NCI-H446 (cell line): ENCODE measurements at regions not wholly inside any gene's neighbourhood (a gene's known extent, or its start where the extent isn't known, plus 50 kb on each side); places are given as distances from the start of the nearest gene placed in this dataset.
"Not testable (repeated sequence)": the region's sequence is repeated elsewhere in the genome, so short reads cannot be mapped to it uniquely, and the experiment has no call there.

Experiments
- DNase-seq, 2 experiments: peaks; one replicate each; lab custom pipeline; 2025; lab: John Stamatoyannopoulos, UW

DNA sequence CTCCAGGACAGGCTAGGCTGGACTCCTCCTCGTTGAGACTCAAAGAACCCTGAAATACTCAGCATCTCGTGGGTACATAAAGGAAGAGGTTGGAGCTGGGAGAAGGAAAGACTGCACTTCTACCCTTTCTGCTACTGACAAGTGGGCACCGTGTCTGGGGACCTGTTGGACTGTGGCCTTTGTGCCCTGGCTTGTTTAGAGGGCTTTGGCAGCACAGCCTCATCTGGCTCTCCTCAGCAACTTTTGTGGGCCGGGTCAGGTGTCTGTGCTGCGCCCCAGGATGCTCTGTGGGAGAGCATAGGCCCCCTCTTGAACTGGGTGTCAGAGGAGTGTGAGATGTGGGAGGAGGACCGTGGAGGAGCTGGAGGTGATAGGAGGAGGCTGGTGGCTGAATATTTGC lies 142.4 kb downstream of the FCRL5 start:
- no peak for DNase-seq

DNA sequence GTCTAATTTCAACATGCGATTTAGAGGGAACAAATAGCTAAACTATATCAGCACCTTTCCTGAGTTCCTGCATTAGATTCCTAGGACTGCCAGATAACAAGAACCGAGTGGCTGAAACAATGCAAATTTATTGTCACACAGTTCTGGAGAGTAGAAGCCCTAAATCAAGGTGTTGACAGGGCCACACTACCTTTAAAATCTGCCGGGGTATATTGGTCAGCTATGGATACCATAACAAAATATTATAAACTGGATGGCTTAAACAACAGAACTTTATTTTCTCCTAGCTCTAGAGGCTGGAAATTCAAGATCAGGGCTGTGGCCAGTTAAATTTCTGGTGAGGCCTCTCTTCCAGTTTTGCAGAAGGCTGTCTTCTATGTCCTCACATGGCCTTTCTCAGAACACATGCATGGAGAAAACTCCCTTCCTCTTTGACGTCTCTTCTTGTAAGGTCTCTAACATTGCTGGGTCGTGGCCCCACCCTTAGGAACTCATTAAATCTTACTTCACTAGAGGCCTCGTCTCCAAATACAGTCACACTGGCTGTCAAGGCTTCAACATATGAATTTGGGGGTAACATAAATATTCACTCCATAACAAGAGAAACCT lies 144.3 kb downstream of the FCRL5 start:
- DNase-seq = no peak

DNA sequence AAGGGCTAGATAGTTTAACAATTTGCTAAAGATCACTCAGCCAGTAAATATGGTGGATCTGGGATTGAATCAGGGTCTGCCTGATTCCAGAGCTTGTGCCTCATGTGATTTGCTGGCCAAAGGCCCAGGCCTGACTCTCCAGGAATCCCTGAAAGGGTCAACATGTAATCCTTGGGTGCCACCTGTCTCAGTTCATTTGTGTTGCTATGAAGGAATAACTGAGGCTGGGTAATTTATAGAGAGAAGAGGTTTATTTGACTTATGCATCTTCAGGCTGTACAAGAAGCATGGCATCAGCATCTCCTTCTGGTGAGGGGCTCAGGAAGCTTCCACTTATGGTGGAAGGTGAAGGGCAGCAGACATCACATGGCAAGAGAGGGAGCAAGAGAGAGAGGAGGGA lies 144.9 kb downstream of the FCRL5 start:
- DNase-seq = no peak

DNA sequence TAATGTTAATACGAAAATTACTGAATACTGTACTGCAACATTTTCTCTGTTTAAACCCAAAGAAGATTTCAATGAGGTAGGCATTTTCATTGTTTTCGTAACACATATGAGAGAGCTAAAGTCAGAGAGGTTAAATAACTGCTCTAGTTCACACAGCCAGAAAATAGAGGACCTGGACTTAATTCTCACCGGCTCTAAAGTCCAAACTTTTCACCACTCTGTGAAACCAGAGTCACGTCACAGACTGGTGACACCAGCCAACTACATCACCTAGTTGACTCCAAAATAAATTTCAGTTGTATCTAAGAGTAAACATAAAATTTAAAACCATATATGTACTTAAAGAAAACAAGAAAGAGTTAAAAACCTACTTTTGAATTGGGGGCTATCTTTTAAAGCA lies 146.7 kb downstream of the FCRL5 start:
- no peak for DNase-seq

DNA sequence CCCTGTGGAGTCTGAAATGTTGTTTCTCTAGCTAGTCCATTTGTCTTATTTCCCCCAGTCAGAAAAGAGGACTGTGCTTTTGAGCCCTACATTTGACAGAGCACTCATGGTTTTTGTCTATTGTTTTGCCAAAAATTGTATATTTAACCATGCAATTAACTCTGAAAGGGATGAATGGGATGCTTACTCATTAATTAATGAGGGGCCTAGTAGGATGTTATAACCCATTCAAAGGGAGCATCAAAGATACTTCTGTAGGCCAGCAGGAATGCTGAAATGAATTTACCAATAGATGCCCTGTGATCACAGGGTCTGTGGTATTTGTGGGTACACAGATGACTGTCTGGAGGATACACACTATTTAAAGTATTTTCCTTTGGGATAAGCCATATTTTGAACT lies 147.7 kb downstream of the FCRL5 start:
- no peak for DNase-seq

DNA sequence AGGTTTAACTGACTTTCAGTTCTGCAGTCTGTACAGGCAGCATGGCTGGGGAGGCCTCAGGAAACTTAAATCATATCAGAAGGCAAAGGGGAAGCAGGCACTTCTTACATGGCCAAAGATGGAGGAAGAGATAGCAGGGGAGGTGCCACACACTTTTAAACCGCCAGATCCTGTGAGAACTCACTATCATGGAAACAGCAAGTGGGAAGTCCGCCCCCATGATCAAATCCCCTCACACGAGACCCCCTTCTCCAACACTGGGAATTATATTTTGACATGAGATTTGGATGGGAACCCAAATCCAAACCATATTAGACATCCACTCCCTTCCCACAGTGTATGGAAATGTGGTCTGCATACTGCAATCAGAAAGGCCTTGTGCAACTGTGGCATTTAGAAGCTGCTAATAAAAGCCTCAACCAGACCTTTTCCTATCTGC lies 148.2 kb downstream of the FCRL5 start:
- no peak for DNase-seq

DNA sequence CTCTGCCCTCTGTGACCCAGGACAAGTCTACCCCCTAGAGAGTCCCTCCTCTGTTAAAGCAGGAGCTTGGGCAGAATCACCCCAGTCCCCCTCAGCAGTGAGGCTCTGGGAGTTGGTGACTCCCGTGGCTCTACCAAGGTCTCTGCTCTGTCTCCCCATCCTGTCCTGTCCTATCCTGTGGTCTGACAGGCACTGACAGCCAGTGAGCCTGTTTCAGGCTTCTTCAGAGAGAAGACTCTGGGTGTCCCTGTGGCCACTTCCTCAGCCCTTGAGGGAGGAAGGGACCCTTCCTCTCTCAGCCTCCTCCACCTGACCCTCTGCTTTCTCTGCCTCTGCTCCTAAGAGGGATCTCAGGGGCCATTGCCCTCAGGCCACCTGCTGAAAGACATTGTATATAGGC lies 148.7 kb downstream of the FCRL5 start:
- no peak for DNase-seq

DNA sequence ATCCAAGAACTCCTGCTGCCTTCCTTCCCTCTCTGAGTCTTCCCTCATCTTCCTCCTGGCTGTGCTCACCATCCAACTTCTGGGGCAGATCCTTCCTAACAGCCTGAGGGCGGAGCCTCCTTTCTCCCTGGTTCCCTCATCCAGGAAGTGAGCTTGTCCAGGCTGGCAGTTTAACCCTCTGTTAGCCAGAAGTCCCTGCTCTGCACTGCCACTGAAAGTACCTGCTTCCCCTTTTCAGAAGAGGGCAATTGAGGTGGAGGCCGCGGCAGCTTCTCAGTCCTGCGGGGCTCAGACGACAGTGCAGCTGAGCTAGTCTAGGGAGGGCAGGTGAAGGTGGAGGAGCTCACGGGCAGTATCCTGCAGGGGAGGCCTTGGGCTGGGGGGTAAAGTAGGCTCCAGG lies 149.1 kb downstream of the FCRL5 start:
- DNase-seq = no peak

DNA sequence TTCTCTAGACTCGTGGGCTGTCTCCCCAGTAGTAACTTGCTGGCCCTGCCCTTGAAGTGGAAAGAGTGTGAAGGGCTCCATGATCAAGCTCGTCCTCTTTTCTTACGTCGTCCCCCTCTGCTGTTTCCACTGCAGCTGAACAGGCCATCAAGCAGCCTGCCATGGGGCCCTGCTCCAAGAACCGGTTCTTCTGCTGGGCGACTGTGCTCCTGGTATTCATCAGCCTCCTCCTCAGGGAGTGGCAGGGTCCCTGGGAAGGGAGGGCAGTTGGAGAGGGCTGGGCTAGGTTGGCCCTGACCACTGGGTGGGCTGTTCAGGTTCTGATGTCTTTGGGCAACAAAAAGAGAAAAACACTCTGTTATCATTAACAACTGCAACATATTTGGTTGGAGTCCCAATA lies 151.5 kb downstream of the FCRL5 start:
- no peak for DNase-seq

DNA sequence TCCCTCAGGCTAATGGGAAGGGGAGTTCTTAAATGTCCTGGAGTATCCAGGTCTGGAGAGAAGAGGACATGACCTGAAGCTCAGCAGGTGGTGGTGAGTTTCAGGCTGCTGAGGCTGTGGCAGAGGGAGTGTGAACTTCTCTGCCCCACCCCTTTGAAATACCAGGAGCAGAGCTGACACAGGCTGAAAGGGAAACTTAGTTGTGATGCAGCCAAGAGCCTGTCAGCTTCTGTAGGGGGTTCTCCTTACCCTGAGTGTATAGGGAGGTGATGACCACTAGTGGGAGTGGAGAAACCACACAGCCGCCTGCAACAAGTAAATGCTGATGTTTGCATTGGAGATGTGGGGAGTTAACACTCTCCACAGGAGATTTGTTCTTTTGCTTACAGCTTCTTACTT lies 152.3 kb downstream of the FCRL5 start:
- DNase-seq = no peak

DNA sequence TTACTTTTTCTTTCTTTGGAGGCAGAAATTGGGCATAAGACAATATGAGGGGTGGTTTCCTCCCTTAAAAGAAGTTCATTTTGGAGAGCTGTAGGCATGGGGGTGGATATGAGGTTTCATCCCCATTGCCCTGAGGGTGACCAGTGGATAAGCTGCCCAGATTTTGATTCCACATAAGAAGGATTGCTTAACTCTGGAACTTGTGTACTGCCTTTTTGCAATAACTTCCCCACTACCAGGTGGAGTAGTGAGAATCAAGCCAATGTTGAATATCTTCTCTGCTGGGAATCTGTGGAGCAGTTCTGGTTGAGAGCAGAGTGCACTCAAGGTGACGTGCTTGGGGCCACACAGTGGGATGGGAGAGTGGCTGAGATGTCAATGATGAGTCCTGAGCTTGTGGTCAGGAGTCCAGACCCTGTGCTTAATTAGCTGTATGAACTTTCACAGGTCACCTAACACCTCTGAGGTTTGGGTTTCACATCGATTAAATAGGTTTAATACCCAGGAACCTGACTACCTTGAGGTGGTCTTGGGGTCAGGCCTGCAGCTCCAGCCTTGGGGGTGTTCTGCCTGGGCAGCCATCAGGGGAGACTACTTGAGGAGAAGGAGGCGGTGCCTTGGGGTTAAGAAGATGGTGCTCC lies 152.9 kb downstream of the FCRL5 start:
- no peak for DNase-seq

DNA sequence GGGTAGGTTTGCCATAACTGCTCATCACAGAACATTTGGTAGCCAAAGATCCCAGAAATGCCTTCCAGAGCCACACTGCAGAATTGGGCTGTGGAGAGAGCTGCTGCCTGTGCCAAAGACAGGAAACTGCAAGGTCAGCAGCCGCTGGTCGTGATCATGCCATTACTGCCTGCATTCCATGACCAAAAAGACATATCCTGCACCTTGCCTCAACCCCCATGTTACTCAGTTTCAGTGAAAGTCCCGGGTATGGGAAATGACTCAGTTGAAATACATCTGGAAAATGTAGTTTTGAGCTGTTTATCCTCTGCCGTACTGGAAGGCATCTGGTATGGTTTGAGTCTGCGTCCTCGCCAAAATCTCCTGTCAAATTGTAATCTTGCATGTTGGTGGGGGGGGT lies 161.7 kb downstream of the FCRL5 start:
- no peak for DNase-seq

DNA sequence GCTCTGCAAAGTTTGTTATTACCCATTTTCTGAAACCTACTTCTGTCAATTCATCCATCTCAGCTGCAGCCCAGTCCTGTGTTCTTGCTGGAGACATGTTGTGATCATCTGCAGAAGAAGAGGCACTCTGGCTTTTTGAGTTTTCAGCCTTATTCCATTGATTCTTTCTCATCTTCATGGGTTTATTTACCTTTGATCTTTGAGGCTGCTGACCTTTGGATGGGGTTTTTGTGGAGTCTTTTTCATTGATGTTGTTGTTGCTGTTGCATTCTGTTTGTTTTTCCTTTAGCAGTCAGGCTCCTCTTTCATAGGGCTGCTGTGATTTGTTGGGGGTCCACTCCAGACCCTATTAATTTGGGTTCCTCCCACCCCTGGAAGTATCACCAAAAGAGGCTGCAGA lies 164.3 kb downstream of the FCRL5 start:
- DNase-seq = no peak

DNA sequence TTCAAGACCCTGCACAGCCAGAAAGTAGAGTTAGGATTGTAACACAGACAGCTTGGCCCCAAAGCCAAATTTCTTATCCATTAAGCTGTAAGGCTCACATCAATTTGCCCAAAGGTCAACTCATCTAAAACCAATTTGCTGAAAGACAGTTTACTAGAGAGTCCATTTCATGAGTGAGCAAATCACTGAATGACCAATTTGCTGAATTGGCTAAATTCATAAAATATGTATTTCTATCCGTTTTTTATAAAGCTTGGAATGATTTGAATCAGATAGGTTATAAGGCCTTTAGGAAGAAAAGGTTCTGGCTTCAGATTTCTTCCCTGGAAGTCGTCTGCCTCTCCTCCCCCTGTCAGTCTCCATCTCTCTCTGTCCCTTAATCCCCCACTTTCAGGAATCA lies 168.1 kb downstream of the FCRL5 start:
- no peak for DNase-seq

DNA sequence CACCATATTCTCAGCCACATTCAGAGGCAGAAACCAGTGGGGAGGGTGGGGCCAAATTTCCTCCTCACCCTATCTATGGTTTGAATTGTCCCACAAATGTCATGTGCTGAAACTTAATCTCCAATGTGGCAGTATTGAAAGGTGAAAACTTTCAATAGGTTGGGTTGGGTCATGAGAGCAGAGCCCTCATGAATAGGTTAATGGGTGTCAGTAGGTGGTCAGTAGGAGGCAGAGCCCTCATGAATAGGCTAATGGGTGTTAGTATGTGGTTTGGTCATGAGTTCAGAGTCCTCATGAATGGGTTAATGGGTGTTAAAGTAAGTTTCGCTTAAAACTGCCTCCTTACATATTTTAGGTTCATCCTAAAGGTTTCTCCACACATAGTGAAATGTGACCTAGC lies 170.0 kb downstream of the FCRL5 start:
- no peak for DNase-seq

DNA sequence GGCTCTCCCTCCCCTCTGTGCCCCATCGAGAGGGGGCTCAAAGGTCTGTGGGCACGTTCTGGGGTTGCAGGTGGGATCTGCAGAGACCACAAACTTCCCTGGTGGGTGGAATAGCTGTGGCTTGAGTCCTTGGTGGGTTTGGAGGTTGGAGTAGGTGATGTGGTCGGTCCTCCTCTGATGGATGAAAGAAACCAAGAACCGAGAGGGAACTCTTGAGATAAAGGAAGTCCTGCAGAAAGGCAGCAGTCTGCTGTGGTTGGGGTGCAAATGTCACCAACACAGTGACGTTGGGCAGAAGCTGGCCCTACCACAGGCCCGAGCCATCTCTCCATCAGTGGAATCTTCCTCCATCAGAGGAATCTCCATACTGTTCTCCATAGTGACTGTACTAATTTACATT lies 171.8 kb downstream of the FCRL5 start:
- DNase-seq = no peak

DNA sequence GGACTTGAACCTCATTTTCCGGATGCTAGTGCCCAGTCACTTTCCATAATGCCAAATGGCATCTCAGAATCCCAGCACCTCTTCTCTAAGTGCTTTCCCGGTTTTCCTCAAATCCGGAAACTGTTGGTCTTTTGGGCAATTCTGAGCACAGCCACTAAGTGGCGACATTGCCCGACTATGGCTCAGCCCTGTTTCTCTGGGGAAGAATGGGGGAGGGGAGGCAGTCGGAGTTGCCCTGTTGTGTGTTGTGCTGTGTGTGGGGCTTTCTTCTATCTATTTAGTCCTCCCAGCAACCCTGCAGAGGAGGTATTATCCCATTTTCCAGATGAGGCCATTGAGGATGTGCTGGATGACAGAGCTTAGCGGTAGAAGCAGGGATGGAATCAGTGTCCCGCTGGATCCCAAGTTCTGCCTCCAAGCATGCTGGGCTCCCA lies 175.0 kb downstream of the FCRL5 start:
- DNase-seq = peak; percentile 48 to 58

DNA sequence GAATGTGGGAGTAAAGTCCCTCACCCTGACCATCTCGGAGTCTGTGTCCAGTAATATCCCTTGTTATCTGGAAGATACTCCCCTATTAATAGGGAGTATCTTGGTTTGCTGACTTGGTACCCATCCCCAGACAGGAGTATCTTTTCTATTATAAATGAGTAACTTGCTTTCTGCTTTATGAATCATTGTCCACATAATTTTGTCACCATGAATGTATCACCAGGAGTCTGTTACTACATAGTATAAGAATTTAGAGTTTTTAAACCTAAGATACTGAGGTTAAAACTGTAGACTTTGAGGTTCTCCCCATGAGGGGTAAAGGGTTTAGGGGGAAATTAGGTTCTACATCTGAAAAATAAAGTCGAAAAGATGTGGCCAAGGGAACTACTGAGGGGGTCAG lies 175.6 kb downstream of the FCRL5 start:
- DNase-seq = no peak

DNA sequence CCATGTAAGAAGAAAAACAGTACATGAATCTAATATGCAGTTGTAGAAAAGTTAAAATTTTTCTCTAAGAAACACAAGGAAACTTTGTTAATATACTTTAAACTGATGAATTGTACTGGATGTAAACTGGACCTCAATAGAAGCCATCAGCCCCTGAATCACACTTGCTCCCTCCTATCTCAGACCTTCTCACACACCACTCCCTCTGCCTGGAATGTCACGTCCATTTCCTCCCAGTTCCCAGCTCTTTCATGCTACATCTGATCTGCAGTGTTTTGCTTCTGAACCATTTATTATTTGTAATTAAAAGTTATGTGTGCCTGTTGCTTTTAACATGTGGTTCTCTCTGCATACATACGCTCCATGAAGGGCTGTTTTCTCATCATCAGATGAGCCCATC lies 180.0 kb downstream of the FCRL5 start:
- DNase-seq = not testable (repeated sequence)

DNA sequence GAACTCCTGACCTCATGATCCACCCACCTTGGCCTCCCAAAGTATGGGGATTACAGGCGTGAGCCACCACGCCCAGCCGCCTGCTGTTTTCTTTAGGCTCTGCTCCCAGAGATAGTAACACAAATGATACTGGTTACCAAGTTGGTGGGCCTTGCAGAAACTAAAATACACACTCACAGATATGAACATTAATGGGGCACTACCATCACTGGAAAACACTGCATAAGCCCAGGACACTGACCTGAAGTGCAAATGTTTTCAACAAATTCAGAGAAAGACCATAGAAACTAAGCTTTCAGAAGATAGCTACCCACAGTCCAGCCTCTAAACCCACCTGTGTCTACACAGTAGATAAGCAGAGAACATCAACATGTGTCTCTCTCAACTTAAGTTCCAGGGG lies 180.5 kb downstream of the FCRL5 start:
- DNase-seq = no peak

DNA sequence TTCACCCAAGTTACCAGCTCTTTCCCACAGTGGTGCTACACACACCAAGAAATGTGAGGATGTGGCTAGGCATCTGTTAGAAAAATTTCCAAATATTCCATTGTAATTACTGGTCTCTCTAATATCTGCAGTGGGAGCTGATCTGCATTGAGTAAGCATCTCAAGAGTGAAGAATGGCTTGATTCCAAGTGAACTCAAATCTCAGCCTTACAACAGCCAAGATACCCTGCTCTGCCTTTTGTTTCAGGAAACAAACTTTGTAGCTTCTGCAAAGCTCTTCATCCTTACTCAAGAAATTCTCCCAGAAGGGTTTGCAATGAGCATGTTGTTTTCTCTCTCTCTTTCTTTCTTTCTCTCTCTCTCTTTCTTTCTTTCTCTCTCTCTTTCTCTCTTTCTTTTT lies 181.1 kb downstream of the FCRL5 start:
- DNase-seq = no peak

DNA sequence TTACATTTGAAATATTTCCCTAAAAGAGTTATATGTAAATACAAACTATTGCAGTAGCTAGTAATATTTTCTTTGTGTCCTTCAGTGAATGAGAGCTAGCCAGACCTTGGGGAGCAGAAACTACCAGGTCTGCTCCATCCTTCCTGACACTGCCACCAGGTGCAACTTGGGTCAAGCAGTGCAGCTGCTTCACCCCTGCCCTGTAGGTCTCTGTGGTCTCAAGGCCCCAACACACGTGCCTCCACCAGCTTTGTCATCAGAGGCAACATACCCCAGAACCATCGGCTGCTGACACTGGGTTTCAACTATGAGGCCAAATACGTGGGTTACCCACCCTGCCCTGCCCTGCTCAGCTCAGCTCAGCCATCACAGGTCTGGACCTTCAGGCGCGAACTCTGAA lies 181.6 kb downstream of the FCRL5 start:
- no peak for DNase-seq

DNA sequence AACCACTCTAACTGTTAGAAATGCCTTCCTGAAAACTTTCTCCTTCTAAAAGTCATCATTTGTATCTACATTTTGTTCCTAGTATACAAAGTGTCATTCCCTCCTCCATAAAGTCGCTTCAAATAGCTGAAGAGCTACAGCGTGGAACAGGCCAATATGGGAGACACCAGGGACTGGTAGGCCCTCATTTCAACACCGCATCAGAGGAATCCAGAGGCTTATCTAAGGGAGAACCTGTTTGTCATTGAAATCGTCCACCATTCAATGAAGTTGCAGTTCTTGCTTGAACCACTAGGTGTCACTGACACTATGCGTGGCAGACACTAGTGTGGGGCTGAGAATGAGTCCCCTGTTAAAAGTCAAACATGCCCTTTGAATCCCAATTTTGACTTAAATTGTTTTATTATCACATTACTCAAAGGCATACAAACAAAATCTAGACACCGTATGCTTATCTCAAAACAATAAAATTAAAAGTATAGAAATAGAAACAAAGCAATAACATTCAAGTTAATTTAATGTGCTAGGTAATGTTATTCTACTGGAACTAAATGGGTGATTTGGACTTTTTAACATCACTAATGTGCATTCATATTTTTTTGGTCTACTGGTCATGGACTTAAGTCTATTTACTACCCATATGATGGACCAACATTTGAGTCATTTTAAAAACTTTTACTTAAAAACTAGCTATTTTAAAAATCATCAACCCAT lies 182.3 kb downstream of the FCRL5 start:
- DNase-seq = peak; percentile 35 to 48

DNA sequence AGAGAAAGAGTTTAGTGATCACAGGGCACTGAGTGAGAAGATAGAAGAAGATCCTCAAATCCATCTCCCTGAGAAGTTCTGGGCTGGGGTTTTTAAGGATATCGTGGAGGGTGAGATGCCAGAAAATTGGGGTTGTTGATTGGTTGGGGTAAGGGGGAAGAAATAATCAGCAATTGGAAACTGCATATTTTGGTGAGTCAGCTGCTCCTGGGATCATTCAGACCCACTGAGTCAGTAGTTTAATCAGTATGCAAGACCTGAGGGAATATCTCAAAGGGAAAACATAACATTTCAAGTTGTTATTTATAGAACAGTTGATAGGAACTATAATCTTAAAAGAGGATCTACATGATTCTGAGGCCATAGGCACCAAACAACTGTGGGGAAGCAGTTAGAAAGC lies 183.4 kb downstream of the FCRL5 start:
- DNase-seq = not testable (repeated sequence)
